ENCODE measurements at regions not wholly inside any gene's neighbourhood (a gene's known extent, or its start where the extent isn't known, plus 50 kb on each side); places are given as distances from the start of the nearest gene placed in this dataset.

DNA sequence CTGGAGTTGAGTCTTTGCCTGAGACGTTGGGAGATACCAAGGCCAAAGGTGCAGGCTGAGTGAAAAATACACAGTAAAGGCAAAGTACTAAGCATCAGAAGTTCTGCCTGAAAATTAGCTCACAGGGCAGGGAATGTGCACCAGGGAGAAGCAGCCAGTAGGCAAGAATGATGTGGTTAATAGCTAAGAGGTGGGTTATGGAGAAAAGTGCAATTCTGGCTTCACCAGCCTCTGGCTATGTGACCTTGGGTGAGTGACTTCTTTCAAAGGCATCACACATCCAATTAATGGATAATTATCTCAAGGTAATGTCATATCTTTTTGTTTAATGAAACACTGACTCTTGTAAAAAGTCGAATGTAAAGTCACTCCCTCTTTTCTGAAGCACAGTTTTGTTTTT lies 230.7 kb upstream of the FGGY start:
- DNase-seq, result no peak

DNA sequence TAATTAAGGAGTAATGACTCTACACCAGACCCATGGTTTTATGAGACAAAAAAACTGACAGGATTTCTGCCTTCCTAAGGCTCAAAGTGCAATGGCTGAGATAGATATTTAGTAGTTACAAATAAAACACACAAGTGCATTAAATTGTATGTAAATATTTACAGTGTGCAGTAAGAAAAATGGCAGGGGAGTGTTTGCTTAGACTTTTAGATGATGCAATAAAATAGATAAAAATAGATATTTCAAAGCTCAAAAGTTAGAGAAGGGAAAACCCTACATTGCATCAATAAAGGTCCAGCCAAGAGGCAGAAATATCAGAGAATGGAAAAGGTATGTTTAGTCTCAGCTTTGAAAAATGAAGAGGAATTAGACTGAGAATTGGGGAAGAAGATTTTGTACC lies 226.3 kb upstream of the FGGY start:
- DNase-seq, result peak; percentile 43

DNA sequence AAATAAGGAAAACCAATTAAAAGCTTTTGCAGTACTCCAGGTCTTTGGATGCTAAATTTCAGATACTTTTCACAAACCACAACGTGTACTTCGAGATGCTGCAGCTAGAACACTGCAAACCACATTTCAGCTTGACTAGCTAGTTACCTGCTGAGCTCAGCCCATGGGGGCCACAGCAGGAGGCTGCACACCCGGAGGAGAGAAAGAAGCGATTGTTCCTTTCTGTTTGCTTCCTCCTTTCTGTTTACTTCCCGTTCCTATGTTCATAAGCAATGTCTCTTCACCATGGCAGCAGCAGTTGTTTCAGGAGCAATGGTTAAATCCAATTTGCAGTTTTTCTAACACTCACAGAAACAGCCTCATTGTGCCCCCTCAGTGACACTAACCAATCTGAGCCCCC lies 225.6 kb upstream of the FGGY start:
- peak; percentile 85 for DNase-seq

DNA sequence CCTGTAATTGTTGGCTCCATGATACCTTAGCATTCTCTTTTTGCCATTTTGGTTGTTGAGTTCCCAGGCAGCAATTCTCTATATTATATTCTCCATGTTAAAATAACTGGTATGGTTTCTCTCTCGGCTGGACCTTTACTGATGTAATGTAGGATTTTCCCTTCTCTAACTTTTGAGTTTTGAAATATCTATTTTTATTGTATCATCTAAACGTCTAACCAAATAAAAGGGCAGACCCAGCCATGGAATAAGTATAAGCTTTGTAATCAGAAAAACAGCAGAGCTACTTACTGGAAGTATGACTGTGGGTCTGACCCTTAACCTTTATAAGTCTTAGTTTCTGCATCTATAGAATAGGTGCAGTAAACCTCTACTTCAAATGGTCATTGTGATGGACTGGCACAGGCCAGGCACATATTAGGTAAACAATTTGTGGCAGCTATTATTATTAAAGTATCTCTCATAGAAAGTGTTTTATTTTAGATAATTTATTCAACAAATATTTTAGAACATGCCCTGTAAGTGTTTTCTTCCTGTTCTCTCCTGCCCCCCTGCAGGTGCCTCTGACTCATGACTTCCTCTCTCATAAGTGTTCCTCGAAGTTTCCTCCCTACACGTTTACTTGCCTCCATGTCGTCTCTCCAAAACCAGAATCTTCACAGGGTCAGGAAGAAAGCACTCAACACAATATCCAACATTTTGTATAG lies 224.9 kb upstream of the FGGY start:
- no peak for DNase-seq

DNA sequence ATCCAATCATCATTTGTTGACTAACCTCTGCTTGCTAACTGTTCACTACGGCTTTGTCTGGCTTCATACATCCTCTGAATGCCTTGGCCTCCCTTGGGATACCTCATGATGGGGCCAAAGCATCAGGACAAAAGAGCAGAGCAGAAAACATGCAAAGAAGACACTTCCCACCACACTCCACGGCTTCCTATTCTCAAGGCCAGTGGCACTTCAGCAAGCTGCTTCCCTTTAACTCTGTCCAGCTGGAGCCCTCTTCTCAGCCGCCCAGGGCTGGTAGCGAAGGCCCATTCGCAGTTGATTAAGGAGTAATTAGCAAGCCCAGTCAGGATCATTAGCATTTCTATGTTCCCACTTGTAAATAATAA lies 224.3 kb upstream of the FGGY start:
- peak; percentile 44 for DNase-seq

DNA sequence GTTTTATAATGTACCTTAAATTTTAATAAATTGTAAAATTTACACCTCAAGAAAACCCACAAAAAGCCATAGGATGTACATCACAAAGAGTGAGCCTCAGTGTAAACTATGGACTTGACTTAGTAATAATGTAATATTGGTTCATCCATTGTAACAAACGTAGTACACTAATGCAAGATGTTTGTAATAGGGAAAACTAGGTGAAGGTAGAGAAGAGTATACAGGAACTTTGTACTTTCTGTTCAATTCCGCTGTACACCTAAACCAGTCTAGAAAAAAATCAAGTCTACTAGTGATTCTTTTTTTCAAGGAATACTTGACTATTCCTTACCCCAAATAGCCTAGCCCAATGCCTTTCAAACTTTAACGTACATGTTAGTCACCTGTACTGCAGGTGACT lies 222.3 kb upstream of the FGGY start:
- DNase-seq, result no peak

DNA sequence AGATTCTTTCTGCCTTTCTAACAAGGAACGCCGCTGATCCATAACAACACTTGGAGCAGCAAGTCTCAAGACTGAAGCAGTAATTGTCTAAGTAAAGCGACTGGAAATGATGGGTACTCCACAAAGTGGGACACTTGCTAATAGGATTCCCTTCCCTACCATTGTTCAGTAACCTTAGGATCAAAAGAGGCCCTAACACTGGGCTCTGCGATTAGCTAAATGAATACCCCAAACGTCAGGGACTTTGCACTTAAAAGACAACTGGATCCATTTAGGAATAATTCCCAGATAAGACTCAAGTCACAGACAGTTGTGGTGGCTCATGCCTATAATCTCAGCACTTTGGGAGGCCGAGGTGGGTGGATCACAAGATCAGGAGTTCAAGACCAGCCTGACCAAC lies 221.9 kb upstream of the FGGY start:
- DNase-seq, result no peak

DNA sequence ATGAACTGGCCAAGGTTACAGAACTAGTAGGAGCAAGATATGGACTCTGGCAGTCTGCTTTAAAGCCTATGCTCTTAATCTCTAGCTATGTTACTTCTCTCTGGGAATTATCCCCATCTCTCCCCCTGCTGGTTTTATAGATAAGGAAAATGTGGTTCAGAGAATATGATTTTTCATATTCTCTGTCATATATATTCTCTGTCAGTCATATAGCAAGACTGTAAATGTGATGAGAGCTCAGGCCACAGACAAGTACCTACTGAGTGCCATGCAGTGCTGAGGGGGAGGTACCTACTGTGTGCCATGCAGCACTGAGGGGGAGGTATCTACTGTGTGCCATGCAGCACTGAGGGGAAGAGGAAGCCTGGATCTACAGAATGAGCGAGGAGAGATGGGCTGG lies 220.3 kb upstream of the FGGY start:
- DNase-seq, result no peak

DNA sequence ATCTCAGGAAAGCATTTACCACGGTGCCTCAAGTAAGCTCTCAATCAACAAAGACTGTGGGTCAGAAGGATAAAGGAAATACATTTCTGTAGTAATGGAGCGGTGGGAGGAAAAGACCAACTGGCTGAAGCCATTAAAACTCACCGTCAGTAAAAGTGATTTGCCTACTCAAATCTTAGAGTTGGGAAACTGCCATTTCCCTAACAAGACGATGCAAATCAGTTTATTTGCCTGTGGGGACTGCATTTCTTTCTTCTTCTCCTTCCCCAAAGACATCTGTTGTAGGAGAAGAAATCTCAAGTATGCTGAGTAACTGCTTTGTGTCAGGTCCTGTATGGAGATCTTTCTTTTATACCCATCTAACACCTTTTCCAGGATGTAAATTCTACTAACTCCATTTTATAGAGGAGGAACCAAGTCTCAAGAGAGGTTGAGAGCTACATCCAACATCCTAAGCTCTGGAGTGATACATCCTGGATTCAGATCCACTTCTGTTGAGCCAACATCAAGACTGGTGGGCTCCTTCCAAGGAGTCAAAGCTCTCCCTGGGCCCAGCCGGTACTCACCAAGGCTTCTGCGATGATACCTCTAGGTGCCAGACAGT lies 219.3 kb upstream of the FGGY start:
- no peak for DNase-seq

DNA sequence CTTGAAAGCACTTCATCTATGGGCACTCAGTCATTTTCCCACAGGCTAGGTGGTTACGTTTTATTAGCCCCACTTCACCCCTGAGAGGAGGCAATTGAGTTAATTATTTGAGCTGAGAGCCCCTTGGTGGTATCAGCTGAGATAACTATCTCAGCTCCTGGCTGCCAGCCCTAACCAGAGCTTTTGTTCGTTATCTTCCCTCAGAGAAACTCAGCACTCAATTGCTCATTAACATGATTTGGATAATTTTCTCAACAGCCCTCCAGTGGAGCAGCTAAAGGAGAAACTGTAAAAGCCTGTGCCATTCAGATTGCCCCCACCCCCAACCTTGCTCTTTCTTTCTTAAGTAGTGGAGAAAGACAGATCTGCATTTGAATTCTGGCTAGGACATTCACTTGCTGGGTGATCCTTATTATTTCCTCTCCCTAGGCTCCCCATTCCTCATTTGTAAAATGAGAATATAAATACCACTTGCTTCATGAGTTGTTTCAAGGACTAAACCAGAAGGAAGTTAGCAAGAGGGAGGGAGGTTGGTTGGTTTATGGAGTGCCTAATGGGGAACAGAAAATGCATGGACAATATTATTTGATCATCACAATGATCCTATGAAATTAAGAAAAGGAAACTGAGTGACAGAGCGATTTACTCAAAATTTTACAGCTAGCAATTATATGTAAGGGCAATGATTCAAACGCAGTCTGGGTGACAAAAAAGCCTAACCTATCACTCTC lies 218.7 kb upstream of the FGGY start:
- DNase-seq, result peak; percentile 91

DNA sequence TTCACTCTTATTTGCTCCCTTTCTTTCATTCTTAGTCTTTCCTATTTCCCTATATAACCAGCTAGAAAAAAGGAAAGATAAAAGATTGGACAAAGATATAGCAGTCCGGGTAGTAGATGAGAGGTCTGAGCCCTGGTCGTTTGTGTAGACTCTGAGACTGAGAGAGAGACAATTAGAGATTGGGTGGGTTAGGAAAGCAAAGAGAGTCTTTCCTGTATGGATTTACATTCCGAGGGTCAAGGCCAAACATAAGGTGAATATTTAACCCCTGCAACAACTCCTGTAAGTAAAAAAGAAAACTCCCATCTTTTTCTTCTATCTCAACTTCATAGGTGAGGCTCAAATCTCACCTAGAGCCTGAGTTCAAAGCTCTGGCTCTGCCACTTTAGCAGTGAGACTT lies 218.0 kb upstream of the FGGY start:
- no peak for DNase-seq

DNA sequence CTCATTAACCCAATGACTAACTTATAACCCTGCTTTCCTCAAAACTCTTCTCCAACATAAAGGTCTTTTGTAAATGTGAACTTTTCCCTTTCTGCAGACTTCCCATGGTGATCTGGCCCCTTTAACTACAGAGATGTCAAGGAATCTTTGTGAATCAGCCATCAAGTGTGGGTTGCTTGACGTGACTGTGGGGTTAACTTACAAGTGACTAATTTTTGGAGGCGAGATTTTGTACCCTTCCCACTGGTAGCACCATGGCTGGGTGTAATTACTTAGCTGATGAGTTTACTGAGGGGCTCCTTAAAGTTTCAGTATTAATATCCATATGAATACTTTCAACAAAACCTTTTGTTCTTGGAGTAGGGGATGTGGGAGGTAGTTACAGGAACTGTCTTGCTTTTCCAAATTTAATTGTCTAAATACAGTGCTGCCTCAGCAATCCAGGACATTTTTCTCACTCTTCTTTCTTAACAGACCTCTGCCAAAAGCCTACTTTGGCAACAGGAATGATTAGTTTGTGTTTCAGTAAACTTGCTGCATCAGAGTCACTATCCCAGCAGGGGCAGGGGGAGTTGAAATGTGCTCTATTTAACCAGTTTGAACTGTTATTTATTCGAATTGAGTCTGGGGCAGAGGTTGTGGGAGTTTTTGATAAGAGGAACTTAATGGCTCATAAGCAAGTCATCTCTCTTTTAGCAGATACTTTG lies 217.3 kb upstream of the FGGY start:
- no peak for DNase-seq

DNA sequence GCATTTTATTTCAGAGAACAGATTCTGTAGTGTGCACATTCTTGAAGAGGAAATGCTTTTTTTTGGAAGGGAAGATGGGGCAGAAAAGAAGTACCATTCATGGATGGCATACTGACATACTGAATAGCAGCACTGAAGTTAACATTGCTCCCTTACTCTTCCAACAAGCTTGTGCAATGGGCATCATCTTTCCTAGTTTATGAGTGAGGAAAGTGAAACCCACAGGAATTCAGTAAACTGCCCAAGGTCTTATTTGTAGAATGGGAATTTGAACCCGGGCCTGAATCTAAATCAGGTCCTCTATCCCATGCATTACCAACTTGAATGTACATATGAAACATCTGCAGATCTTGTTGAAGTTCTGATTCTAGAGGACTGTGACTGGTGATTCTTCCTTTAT lies 215.7 kb upstream of the FGGY start:
- no peak for DNase-seq

DNA sequence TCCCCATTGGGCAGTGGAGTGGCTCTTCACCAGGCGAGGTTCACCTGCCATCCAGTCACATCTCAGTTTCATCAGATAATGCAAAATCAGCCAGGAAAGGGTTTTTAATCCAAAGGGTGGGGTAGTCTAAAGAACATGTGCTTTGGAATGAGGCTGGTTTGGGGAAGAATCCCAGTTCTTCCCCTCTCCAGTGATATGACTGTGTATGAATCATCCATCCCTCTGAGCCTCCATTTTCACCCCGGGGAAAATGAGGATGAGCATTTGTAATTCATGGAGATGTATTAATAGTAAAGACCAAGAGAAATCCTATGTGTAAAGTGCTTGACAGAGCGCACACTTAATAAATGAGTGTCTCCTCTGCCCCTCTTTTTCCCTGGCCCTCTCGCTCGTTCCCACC lies 215.1 kb upstream of the FGGY start:
- DNase-seq, result no peak

DNA sequence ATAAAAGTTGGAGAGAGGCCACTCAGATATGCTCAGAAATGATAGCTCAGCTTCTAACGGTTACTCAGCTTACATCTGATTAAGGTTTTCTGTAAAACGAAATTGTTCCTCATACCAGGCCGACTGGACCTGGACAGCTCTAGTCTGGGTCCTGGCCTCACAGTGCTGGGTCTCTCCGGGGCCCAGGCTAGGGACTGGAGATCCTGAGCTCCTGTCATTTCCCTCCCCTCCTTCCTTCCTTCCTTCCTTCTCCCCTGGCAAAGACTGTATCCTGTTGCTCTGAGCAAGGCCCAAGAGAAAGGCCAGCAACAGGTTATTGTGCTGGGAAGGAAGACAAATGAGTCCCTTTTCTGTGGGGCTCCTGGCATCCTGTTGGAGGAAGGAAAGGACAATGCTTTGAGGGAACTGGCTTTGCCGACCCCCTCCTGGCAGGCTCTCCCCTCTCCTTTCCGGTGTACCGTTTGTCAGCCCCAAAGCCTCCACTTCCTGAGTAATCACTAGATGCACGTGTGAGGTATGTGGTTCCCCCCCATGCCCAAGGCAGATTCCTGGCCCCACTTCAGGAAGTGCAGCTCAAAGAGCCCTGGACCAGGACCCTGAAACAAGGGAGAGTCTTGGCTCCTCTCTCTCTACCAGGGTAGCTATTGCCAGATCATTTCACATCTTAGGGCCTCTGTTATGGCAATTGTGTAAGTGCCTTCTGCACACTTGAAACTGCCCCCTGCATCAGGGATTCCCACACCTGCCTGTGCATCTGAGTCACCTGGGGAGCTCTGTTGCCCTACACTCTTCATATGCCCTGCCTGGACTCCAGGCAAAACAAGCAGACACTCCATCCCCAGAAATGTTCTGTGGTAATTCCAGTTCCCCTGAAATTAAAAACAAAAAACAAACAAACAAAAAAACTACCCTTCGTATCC lies 212.7 kb upstream of the FGGY start:
- DNase-seq, result no peak

DNA sequence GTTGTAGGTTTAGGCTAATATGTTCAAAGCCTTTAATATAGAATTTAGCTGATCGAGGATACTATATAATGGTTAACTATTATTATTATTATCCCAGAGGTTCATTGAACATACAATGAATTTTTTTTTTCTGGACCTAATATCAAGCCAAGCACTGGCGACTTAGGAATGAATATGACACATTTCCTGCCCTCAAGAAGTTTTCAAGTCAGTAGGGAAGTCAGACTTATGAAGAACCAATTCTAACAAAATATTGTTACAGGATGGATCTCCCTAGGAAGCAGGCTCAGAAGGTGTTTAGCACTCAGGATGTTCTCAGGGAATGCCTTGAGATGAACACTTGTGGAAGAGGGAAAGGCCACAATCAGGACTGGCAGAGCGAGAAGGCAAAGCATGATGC lies 211.8 kb upstream of the FGGY start:
- no peak for DNase-seq

DNA sequence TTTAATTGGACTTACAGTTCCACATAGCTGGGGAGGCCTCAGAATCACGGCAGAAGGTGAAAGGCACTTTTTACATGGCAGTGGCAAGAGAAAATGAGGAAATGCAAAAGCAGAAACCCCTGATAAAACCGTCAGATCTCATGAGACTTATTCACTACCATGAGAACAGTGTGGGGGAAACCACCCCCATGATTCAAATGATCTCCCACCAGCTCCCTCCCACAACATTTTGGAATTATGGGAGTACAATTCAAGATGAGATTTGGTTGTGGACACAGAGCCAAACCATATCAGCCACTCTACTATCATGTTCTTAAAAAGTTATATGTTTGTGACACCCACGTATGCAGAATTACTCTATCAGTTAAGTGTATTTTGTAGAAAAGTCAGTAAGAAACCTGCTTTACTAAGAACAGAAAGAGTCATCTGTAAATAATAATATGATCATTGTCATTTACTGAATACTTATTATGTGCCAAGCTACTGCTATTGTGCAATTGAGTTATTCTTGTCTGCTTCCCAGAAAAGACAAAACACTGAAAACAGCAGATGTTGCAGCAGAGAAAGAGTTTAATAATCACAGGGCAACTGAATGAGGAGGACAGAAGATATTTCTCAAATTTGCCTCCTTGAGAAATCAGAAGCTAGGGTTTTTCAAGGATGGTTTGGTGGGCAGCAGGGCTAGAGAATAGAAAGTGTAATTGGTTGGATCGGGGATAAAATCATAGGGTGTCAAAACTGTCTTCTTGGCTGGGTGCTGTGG lies 207.7 kb upstream of the FGGY start:
- DNase-seq, result no peak

DNA sequence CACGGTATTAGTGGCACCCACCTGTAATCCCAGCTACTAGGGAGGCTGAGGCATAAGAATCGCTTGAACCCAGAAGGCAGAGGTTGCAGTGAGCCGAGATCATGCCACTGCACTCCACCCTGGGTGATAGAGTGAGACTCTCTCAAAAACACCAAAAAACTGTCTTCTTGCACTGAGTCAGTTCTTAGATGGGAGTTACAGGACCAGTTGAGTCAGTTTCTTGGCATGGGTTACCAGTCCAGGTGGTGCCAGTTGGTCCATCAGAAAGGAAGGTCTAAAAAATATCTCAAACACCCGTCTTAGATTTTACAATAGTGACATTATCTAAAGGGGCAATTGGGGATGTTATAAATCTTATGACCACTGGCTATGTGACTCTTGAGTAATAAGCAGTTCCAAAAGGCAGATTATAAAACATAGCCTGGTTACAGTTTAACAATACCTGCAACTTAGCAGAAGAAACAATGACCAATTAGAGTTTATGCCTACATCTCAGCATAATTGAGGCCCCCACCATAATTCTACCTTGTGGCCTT lies 206.9 kb upstream of the FGGY start:
- no peak for DNase-seq

DNA sequence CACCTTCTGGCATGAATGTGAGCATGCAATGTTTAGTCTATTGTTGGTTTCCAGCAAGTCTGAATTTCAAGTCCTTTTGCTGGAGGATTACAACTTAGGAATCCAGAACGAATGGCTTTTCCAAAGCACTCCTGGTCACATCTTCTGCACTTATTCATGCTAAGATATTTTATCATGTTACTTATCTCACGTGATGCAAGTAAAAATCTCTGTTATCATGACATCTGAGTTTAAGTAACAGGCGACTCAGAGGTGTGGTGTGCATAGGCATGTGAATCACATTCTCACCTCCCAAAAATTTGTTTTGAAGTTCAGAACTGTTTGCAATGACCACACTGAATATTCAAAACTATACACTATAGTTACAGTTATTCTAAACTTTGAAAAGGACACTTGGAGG lies 204.8 kb upstream of the FGGY start:
- DNase-seq, result no peak

DNA sequence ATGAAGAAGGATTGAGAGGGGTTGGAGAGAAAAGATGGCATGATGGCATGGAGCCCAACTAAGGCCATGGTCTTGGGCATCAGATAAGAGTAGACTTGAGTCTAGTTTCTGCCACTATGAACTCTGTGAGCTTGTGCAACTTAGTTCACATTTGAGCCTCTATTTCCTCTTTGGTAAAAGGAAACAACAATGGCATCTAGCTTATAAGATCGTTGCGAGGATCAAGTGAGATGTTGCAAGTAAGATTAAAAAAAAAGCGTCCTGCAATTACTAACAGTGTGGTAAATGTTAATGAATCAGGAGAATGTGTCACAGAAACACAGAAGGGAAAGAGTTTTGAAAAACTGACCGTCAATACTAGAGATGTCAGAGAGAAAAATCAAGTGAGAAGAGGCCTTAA lies 202.9 kb upstream of the FGGY start:
- DNase-seq, result no peak

DNA sequence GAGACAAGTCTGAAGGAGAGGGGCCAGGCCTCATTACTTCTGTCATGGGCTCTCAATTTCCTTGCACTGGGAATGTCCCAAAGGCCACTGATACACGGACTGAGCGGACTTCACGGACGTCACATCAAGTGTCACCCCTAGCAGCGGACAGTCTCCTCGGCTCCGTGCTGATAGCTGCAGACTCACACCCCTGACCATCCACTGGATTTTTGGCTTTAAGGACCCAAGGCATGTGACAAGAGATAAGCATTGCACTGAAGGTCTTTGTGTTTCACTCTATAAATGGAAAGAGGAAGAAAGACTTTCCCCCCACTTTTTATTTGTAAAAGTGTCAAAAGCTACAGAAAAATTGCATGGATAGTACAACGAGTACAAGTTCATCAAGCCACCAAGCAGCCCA lies 200.4 kb upstream of the FGGY start:
- DNase-seq, result no peak

DNA sequence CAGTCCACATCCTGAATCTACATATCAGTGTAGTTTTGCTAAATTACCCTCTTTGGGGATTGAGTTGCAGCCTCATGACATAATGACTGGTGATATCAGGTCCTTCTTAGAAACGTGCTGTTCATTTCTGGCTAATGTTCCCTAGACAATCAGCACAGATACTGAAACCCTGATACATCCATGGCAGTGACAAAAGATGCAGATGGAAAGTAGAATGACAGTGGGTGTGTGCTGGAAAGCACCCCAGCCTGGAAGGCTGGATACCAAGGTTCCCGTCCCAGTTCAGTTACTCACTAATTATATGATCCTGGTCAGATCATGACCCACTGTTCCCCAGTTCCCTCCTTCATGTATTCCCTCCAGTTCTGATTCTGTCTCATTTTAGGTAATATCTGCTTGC lies 198.2 kb upstream of the FGGY start:
- DNase-seq, result no peak

Data from NCI-H146 (cell line).